Activated T-helper 1 cell treated with anti-CD3 and anti-CD28 coated beads, Interleukin-12 subunit alpha, Interleukin-12 subunit beta, Interleukin-2, Interleukin-4 antibody, amounts not matched to agents 30 ng/mL and 10 ng/mL and 1 ng/mL, durations not matched to agents 14 hours and 24 hours and 36 hours (primary cell): ENCODE measurements at regions not wholly inside any gene's neighbourhood (a gene's known extent, or its start where the extent isn't known, plus 50 kb on each side); places are given as distances from the start of the nearest gene placed in this dataset.

Source experiments
- DNase-seq: peaks from one replicate; pipeline ENCODE4 v3.0.0; 2021; ENCODE audit warnings: low spot score
- H3K27ac Mint-ChIP-seq: one replicate; pipeline ENCODE4 v1.8.0; 2021; ENCODE audit warnings: mild to moderate bottlenecking, mixed read lengths
- H3K27me3 Mint-ChIP-seq: one replicate; pipeline ENCODE4 v1.8.0; 2022; ENCODE audit warnings: mild to moderate bottlenecking, moderate library complexity, mixed read lengths; ENCODE audit not compliant: insufficient read depth
- H3K36me3 Mint-ChIP-seq: one replicate; pipeline ENCODE4 v1.8.0; 2021; ENCODE audit warnings: low read depth, mixed read lengths
- H3K4me1 Mint-ChIP-seq: one replicate; pipeline ENCODE4 v1.8.0; 2021; ENCODE audit warnings: low read depth, mixed read lengths
- H3K4me3 Mint-ChIP-seq: one replicate; pipeline ENCODE4 v1.8.0; 2021; ENCODE audit warnings: mild to moderate bottlenecking, moderate library complexity, mixed read lengths
- H3K9me3 Mint-ChIP-seq: one replicate; pipeline ENCODE4 v1.8.0; 2021; ENCODE audit warnings: mixed read lengths
- intact Hi-C: fragments of 100-400 bp; cut with micrococcal nuclease; formaldehyde crosslinking; loops from one replicate; pipeline ENCODE4 v1.15.1; 2024

GRCh38 chr1:189409774-189410173, 1067.9 kb downstream of the BRINP3 start:
- Mint-ChIP-seq H3K4me3 (no peak overlapping the region), H3K36me3 (no peaks in the 10 kb centered on the region), H3K27me3 (no peaks in the 10 kb centered on the region), H3K9me3 (peaks cover 13% of the 10 kb centered on the region), H3K4me1 (no peaks in the 10 kb centered on the region), H3K27ac (no peak overlapping the region)
- intact Hi-C loops = no loop called here
- no peak for DNase-seq

- Mint-ChIP-seq H3K4me3 (no peak overlapping the region), H3K27ac (no peak overlapping the region), H3K9me3 (no peaks in the 10 kb centered on the region), H3K27me3 (no peaks in the 10 kb centered on the region), H3K36me3 (no peaks in the 10 kb centered on the region), H3K4me1 (no peaks in the 10 kb centered on the region)
- no peak for DNase-seq
- intact Hi-C loops = no loop called here
These were observed 1052.8 kb downstream of the BRINP3 start for GRCh38 chr1:189424746-189425331.

- Mint-ChIP-seq H3K9me3 (no peaks in the 10 kb centered on the region), H3K27ac (no peak overlapping the region), H3K4me3 (no peak overlapping the region), H3K36me3 (no peaks in the 10 kb centered on the region), H3K27me3 (no peaks in the 10 kb centered on the region), H3K4me1 (no peaks in the 10 kb centered on the region)
- no peak for DNase-seq
- intact Hi-C loops = no loop called here
These were observed 1048.1 kb downstream of the BRINP3 start for GRCh38 chr1:189429610-189430009.

GRCh38 chr1:189431447-189431846, 1046.2 kb downstream of the BRINP3 start:
- no peak overlapping the region for H3K27ac Mint-ChIP-seq
- no peaks in the 10 kb centered on the region for H3K4me1 Mint-ChIP-seq
- intact Hi-C loops = no loop called here

GRCh38 chr1:189432753-189433152, 1044.9 kb downstream of the BRINP3 start:
- Mint-ChIP-seq H3K27ac (no peak overlapping the region), H3K9me3 (no peaks in the 10 kb centered on the region), H3K4me1 (no peaks in the 10 kb centered on the region), H3K36me3 (no peaks in the 10 kb centered on the region), H3K4me3 (no peak overlapping the region), H3K27me3 (no peaks in the 10 kb centered on the region)
- intact Hi-C loops = no loop called here
- no peak for DNase-seq

More at GRCh38 chr1:189431447-189431846, 1046.2 kb downstream of the BRINP3 start:
- no peak overlapping the region for H3K4me3 Mint-ChIP-seq
- no peaks in the 10 kb centered on the region for H3K36me3 Mint-ChIP-seq
- DNase-seq = no peak
- H3K27me3 Mint-ChIP-seq = no peaks in the 10 kb centered on the region
- no peaks in the 10 kb centered on the region for H3K9me3 Mint-ChIP-seq

GRCh38 chr1:189434461-189434860, 1043.2 kb downstream of the BRINP3 start:
- DNase-seq = no peak
- intact Hi-C loops = no loop called here
- Mint-ChIP-seq H3K4me3 (no peak overlapping the region), H3K36me3 (no peaks in the 10 kb centered on the region), H3K27ac (no peak overlapping the region), H3K9me3 (no peaks in the 10 kb centered on the region), H3K27me3 (no peaks in the 10 kb centered on the region), H3K4me1 (no peaks in the 10 kb centered on the region)

- intact Hi-C loops = no loop called here
- Mint-ChIP-seq H3K36me3 (no peaks in the 10 kb centered on the region), H3K9me3 (no peaks in the 10 kb centered on the region), H3K4me3 (no peak overlapping the region), H3K27me3 (no peaks in the 10 kb centered on the region), H3K27ac (no peak overlapping the region), H3K4me1 (no peaks in the 10 kb centered on the region)
- no peak for DNase-seq
These were observed 1042.3 kb downstream of the BRINP3 start for GRCh38 chr1:189435398-189435797.

- Mint-ChIP-seq H3K27ac (no peak overlapping the region), H3K9me3 (no peaks in the 10 kb centered on the region), H3K4me1 (no peaks in the 10 kb centered on the region), H3K27me3 (no peaks in the 10 kb centered on the region), H3K36me3 (no peaks in the 10 kb centered on the region), H3K4me3 (no peak overlapping the region)
- no peak for DNase-seq
- intact Hi-C loops = no loop called here
These were observed 1038.9 kb downstream of the BRINP3 start for GRCh38 chr1:189438808-189439207.

GRCh38 chr1:189463166-189463565, 1014.5 kb downstream of the BRINP3 start:
- H3K36me3 Mint-ChIP-seq = no peaks in the 10 kb centered on the region
- intact Hi-C loops = no loop called here
- no peak overlapping the region for H3K27ac Mint-ChIP-seq
- no peaks in the 10 kb centered on the region for H3K4me1 Mint-ChIP-seq
- no peak overlapping the region for H3K4me3 Mint-ChIP-seq
- no peak for DNase-seq
- H3K27me3 Mint-ChIP-seq = no peaks in the 10 kb centered on the region
- H3K9me3 Mint-ChIP-seq = peaks cover 12% of the 10 kb centered on the region

- intact Hi-C loops = no loop called here
- no peaks in the 10 kb centered on the region for H3K9me3 Mint-ChIP-seq
- no peak overlapping the region for H3K27ac Mint-ChIP-seq
- H3K27me3 Mint-ChIP-seq = no peaks in the 10 kb centered on the region
- no peak for DNase-seq
- no peaks in the 10 kb centered on the region for H3K36me3 Mint-ChIP-seq
- no peak overlapping the region for H3K4me3 Mint-ChIP-seq
- H3K4me1 Mint-ChIP-seq = no peaks in the 10 kb centered on the region
These were observed 980.9 kb downstream of the BRINP3 start for GRCh38 chr1:189496768-189497167.

GRCh38 chr1:189499736-189500135, 977.9 kb downstream of the BRINP3 start:
- Mint-ChIP-seq H3K27me3 (no peaks in the 10 kb centered on the region), H3K4me3 (no peak overlapping the region), H3K36me3 (no peaks in the 10 kb centered on the region), H3K4me1 (no peaks in the 10 kb centered on the region), H3K9me3 (peaks cover 3% of the 10 kb centered on the region), H3K27ac (no peak overlapping the region)
- no peak for DNase-seq
- intact Hi-C loops = no loop called here

GRCh38 chr1:189500778-189501177, 976.9 kb downstream of the BRINP3 start:
- intact Hi-C loops = no loop called here
- Mint-ChIP-seq H3K27me3 (no peaks in the 10 kb centered on the region), H3K27ac (no peak overlapping the region), H3K4me1 (no peaks in the 10 kb centered on the region), H3K4me3 (no peak overlapping the region), H3K9me3 (peaks cover 5% of the 10 kb centered on the region), H3K36me3 (no peaks in the 10 kb centered on the region)
- no peak for DNase-seq

GRCh38 chr1:189510827-189511226, 966.8 kb downstream of the BRINP3 start:
- no peak overlapping the region for H3K27ac Mint-ChIP-seq
- no peak for DNase-seq
- intact Hi-C loops = no loop called here
- H3K36me3 Mint-ChIP-seq = no peaks in the 10 kb centered on the region
- H3K27me3 Mint-ChIP-seq = no peaks in the 10 kb centered on the region
- no peaks in the 10 kb centered on the region for H3K4me1 Mint-ChIP-seq
- H3K4me3 Mint-ChIP-seq = no peak overlapping the region
- H3K9me3 Mint-ChIP-seq = peaks cover 8% of the 10 kb centered on the region

- Mint-ChIP-seq H3K4me3 (no peak overlapping the region), H3K4me1 (no peaks in the 10 kb centered on the region), H3K9me3 (peaks cover 4% of the 10 kb centered on the region), H3K36me3 (no peaks in the 10 kb centered on the region), H3K27ac (no peak overlapping the region), H3K27me3 (no peaks in the 10 kb centered on the region)
- DNase-seq = no peak
- intact Hi-C loops = no loop called here
These were observed 964.6 kb downstream of the BRINP3 start for GRCh38 chr1:189513091-189513490.
